ENCODE measurements at regions not wholly inside any gene's neighbourhood (a gene's known extent, or its start where the extent isn't known, plus 50 kb on each side); places are given as distances from the start of the nearest gene placed in this dataset.

GRCh38 chr2:22798386-22798785 is 586.6 kb upstream of the KLHL29 start:
- no peak overlapping the region for H3K27ac ChIP-seq (ENCODE audit: low read length)
- H3K4me3 ChIP-seq (ENCODE audit: low read length): no peak overlapping the region
- H3K9me3 ChIP-seq (ENCODE audit: control insufficient read depth, low read depth, low read length): no peaks in the 10 kb centered on the region
- WGBS (ENCODE audit: insufficient coverage, low lambda C conversion rate): no CpG with 5 or more reads among the region's 1 CpG
- H3K27me3 ChIP-seq (ENCODE audit: control insufficient read depth, insufficient read depth, low read length): no peaks in the 10 kb centered on the region
- H3K4me1 ChIP-seq (ENCODE audit: control insufficient read depth, insufficient read depth, low read length): no peaks in the 10 kb centered on the region
- DNase-seq: no peak
- H3K36me3 ChIP-seq (ENCODE audit: control insufficient read depth, insufficient read depth, low read length): no peaks in the 10 kb centered on the region

- no peaks in the 10 kb centered on the region for H3K4me1 ChIP-seq (ENCODE audit: control insufficient read depth, insufficient read depth, low read length)
- DNase-seq: no peak
- no CpG with 5 or more reads among the region's 1 CpG for WGBS (ENCODE audit: insufficient coverage, low lambda C conversion rate)
- no peak overlapping the region for H3K4me3 ChIP-seq (ENCODE audit: low read length)
- no peaks in the 10 kb centered on the region for H3K27me3 ChIP-seq (ENCODE audit: control insufficient read depth, insufficient read depth, low read length)
- no peaks in the 10 kb centered on the region for H3K36me3 ChIP-seq (ENCODE audit: control insufficient read depth, insufficient read depth, low read length)
- H3K27ac ChIP-seq (ENCODE audit: low read length): no peak overlapping the region
- no peaks in the 10 kb centered on the region for H3K9me3 ChIP-seq (ENCODE audit: control insufficient read depth, low read depth, low read length)
Observed at GRCh38 chr2:22800412-22800811, 584.6 kb upstream of the KLHL29 start.

GRCh38 chr2:22801071-22801470 is 583.9 kb upstream of the KLHL29 start:
- no peak for DNase-seq
- Histone ChIP-seq H3K9me3 (ENCODE audit: control insufficient read depth, low read depth, low read length) (no peaks in the 10 kb centered on the region), H3K27me3 (ENCODE audit: control insufficient read depth, insufficient read depth, low read length) (no peaks in the 10 kb centered on the region), H3K4me1 (ENCODE audit: control insufficient read depth, insufficient read depth, low read length) (no peaks in the 10 kb centered on the region), H3K27ac (ENCODE audit: low read length) (no peak overlapping the region), H3K4me3 (ENCODE audit: low read length) (no peak overlapping the region), H3K36me3 (ENCODE audit: control insufficient read depth, insufficient read depth, low read length) (no peaks in the 10 kb centered on the region)
- WGBS (ENCODE audit: insufficient coverage, low lambda C conversion rate): no CpG with 5 or more reads among the region's 3 CpGs

- Histone ChIP-seq H3K4me3 (ENCODE audit: low read length) (no peak overlapping the region), H3K36me3 (ENCODE audit: control insufficient read depth, insufficient read depth, low read length) (no peaks in the 10 kb centered on the region), H3K9me3 (ENCODE audit: control insufficient read depth, low read depth, low read length) (no peaks in the 10 kb centered on the region), H3K4me1 (ENCODE audit: control insufficient read depth, insufficient read depth, low read length) (no peaks in the 10 kb centered on the region), H3K27me3 (ENCODE audit: control insufficient read depth, insufficient read depth, low read length) (no peaks in the 10 kb centered on the region), H3K27ac (ENCODE audit: low read length) (no peak overlapping the region)
- no peak for DNase-seq
- 93% methylated on average over 3 of the region's 5 CpGs for WGBS (ENCODE audit: insufficient coverage, low lambda C conversion rate)
Observed at GRCh38 chr2:22801970-22802369, 583.0 kb upstream of the KLHL29 start.

- Histone ChIP-seq H3K9me3 (ENCODE audit: control insufficient read depth, low read depth, low read length) (no peaks in the 10 kb centered on the region), H3K27me3 (ENCODE audit: control insufficient read depth, insufficient read depth, low read length) (no peaks in the 10 kb centered on the region), H3K4me3 (ENCODE audit: low read length) (no peak overlapping the region), H3K36me3 (ENCODE audit: control insufficient read depth, insufficient read depth, low read length) (no peaks in the 10 kb centered on the region), H3K4me1 (ENCODE audit: control insufficient read depth, insufficient read depth, low read length) (no peaks in the 10 kb centered on the region), H3K27ac (ENCODE audit: low read length) (no peak overlapping the region)
- no peak for DNase-seq
Observed at GRCh38 chr2:22807872-22808271, 577.1 kb upstream of the KLHL29 start.

GRCh38 chr2:22810602-22811001 is 574.4 kb upstream of the KLHL29 start:
- H3K27ac ChIP-seq (ENCODE audit: low read length): no peak overlapping the region
- H3K9me3 ChIP-seq (ENCODE audit: control insufficient read depth, low read depth, low read length): no peaks in the 10 kb centered on the region
- WGBS (ENCODE audit: insufficient coverage, low lambda C conversion rate): no CpG with 5 or more reads among the region's 2 CpGs
- no peak for DNase-seq
- no peaks in the 10 kb centered on the region for H3K4me1 ChIP-seq (ENCODE audit: control insufficient read depth, insufficient read depth, low read length)
- H3K4me3 ChIP-seq (ENCODE audit: low read length): no peak overlapping the region
- H3K27me3 ChIP-seq (ENCODE audit: control insufficient read depth, insufficient read depth, low read length): no peaks in the 10 kb centered on the region
- no peaks in the 10 kb centered on the region for H3K36me3 ChIP-seq (ENCODE audit: control insufficient read depth, insufficient read depth, low read length)

- Histone ChIP-seq H3K4me3 (ENCODE audit: low read length) (no peak overlapping the region), H3K27me3 (ENCODE audit: control insufficient read depth, insufficient read depth, low read length) (no peaks in the 10 kb centered on the region), H3K27ac (ENCODE audit: low read length) (no peak overlapping the region), H3K4me1 (ENCODE audit: control insufficient read depth, insufficient read depth, low read length) (no peaks in the 10 kb centered on the region), H3K36me3 (ENCODE audit: control insufficient read depth, insufficient read depth, low read length) (no peaks in the 10 kb centered on the region), H3K9me3 (ENCODE audit: control insufficient read depth, low read depth, low read length) (no peaks in the 10 kb centered on the region)
- WGBS (ENCODE audit: insufficient coverage, low lambda C conversion rate): 75% methylated on average over 2 of the region's 2 CpGs
- no peak for DNase-seq
Observed at GRCh38 chr2:22812065-22812680, 572.8 kb upstream of the KLHL29 start.

GRCh38 chr2:22817197-22817596 is 567.8 kb upstream of the KLHL29 start:
- Histone ChIP-seq H3K36me3 (ENCODE audit: control insufficient read depth, insufficient read depth, low read length) (no peaks in the 10 kb centered on the region), H3K27ac (ENCODE audit: low read length) (no peak overlapping the region), H3K9me3 (ENCODE audit: control insufficient read depth, low read depth, low read length) (no peaks in the 10 kb centered on the region), H3K4me1 (ENCODE audit: control insufficient read depth, insufficient read depth, low read length) (no peaks in the 10 kb centered on the region), H3K27me3 (ENCODE audit: control insufficient read depth, insufficient read depth, low read length) (no peaks in the 10 kb centered on the region), H3K4me3 (ENCODE audit: low read length) (no peak overlapping the region)
- no peak for DNase-seq
- no CpG with 5 or more reads among the region's 4 CpGs for WGBS (ENCODE audit: insufficient coverage, low lambda C conversion rate)

GRCh38 chr2:22821458-22821857 is 563.5 kb upstream of the KLHL29 start:
- H3K27ac ChIP-seq (ENCODE audit: low read length): no peak overlapping the region
- WGBS (ENCODE audit: insufficient coverage, low lambda C conversion rate): 88% methylated on average over 1 of the region's 2 CpGs
- H3K4me1 ChIP-seq (ENCODE audit: control insufficient read depth, insufficient read depth, low read length): no peaks in the 10 kb centered on the region
- H3K4me3 ChIP-seq (ENCODE audit: low read length): no peak overlapping the region
- no peaks in the 10 kb centered on the region for H3K9me3 ChIP-seq (ENCODE audit: control insufficient read depth, low read depth, low read length)
- DNase-seq: no peak
- no peaks in the 10 kb centered on the region for H3K27me3 ChIP-seq (ENCODE audit: control insufficient read depth, insufficient read depth, low read length)
- no peaks in the 10 kb centered on the region for H3K36me3 ChIP-seq (ENCODE audit: control insufficient read depth, insufficient read depth, low read length)

GRCh38 chr2:22822835-22823234 is 562.1 kb upstream of the KLHL29 start:
- no peaks in the 10 kb centered on the region for H3K9me3 ChIP-seq (ENCODE audit: control insufficient read depth, low read depth, low read length)
- no peaks in the 10 kb centered on the region for H3K27me3 ChIP-seq (ENCODE audit: control insufficient read depth, insufficient read depth, low read length)
- no peaks in the 10 kb centered on the region for H3K36me3 ChIP-seq (ENCODE audit: control insufficient read depth, insufficient read depth, low read length)
- no peaks in the 10 kb centered on the region for H3K4me1 ChIP-seq (ENCODE audit: control insufficient read depth, insufficient read depth, low read length)
- DNase-seq: no peak
- no peak overlapping the region for H3K27ac ChIP-seq (ENCODE audit: low read length)
- no peak overlapping the region for H3K4me3 ChIP-seq (ENCODE audit: low read length)
- WGBS (ENCODE audit: insufficient coverage, low lambda C conversion rate): no CpG with 5 or more reads among the region's 1 CpG

- WGBS (ENCODE audit: insufficient coverage, low lambda C conversion rate): 100% methylated on average over 1 of the region's 4 CpGs
Observed at GRCh38 chr2:22824618-22825017, 560.4 kb upstream of the KLHL29 start.

More at GRCh38 chr2:22824618-22825017, 560.4 kb upstream of the KLHL29 start:
- H3K9me3 ChIP-seq (ENCODE audit: control insufficient read depth, low read depth, low read length): no peaks in the 10 kb centered on the region
- no peaks in the 10 kb centered on the region for H3K36me3 ChIP-seq (ENCODE audit: control insufficient read depth, insufficient read depth, low read length)
- H3K4me1 ChIP-seq (ENCODE audit: control insufficient read depth, insufficient read depth, low read length): no peaks in the 10 kb centered on the region
- H3K4me3 ChIP-seq (ENCODE audit: low read length): no peak overlapping the region
- no peak for DNase-seq
- H3K27me3 ChIP-seq (ENCODE audit: control insufficient read depth, insufficient read depth, low read length): no peaks in the 10 kb centered on the region
- no peak overlapping the region for H3K27ac ChIP-seq (ENCODE audit: low read length)
